ENCODE measurements at regions not wholly inside any gene's neighbourhood (a gene's known extent, or its start where the extent isn't known, plus 50 kb on each side); places are given as distances from the start of the nearest gene placed in this dataset.

GRCh38 chr9:73597771-73598170 is 446.1 kb downstream of the ANXA1 start:
- H3K9me2 ChIP-seq: no peaks in the 10 kb centered on the region
- H3K9ac ChIP-seq: no peak overlapping the region
- no peaks in the 10 kb centered on the region for H3K79me2 ChIP-seq (ENCODE audit: insufficient read depth)
- no peaks in the 10 kb centered on the region for H3F3A ChIP-seq (replicated peaks; ENCODE audit: insufficient read depth)
- no peaks in the 10 kb centered on the region for H4K20me1 ChIP-seq (ENCODE audit: insufficient read depth)
- 33% methylated on average over 4 of the region's 4 CpGs for WGBS (ENCODE audit: low lambda C conversion rate)
- H3K27me3 ChIP-seq (ENCODE audit: insufficient read depth): no peaks in the 10 kb centered on the region; the same call in 1 of the 2 replicates
- DNase-seq: no peak
- no peak overlapping the region for H2AFZ ChIP-seq (ENCODE audit: low read depth)
- no peaks in the 10 kb centered on the region for H3K9me3 ChIP-seq
- no peak overlapping the region for H3K4me2 ChIP-seq
- no peaks in the 10 kb centered on the region for H3K36me3 ChIP-seq (replicated peaks in 1 of 2; ENCODE audit: control insufficient read depth in 1 of 2, insufficient read depth in 2 of 2, low read length in 1 of 2)
- H3K27ac ChIP-seq (ENCODE audit: low read depth in 2 of 2, low read length in 1 of 2): no peak overlapping the region
- H3K4me3 ChIP-seq (ENCODE audit: low read depth in 2 of 2, low read length in 1 of 2): no peak overlapping the region
- no peaks in the 10 kb centered on the region for H3K4me1 ChIP-seq (ENCODE audit: control insufficient read depth in 1 of 2, insufficient read depth in 2 of 2, low read depth in 1 of 2, low read length in 1 of 2)
- TF ChIP-seq MAX (IDR thresholded peaks at IDR 0.05; ENCODE audit: low read depth) (no peak), TCF12 (IDR thresholded peaks at IDR 0.05) (no peak), RCOR1 (IDR thresholded peaks at IDR 0.05; ENCODE audit: low read length) (no peak), CHD2 (IDR thresholded peaks at IDR 0.05; ENCODE audit: low read length, partially characterized antibody) (no peak), SMC3 (IDR thresholded peaks at IDR 0.05; ENCODE audit: low read depth, low read length) (no peak), NRF1 (IDR thresholded peaks at IDR 0.05; ENCODE audit: low read depth, low read length) (no peak), RXRA (IDR thresholded peaks at IDR 0.05; ENCODE audit: borderline replicate concordance, low read depth) (no peak), GATA2 (CRISPR knock-in tag; IDR thresholded peaks at IDR 0.05) (no peak), MEF2A (IDR thresholded peaks at IDR 0.05; ENCODE audit: borderline replicate concordance, low read depth) (no peak), NFIC (IDR thresholded peaks at IDR 0.05; ENCODE audit: borderline replicate concordance) (no peak), TEAD4 (IDR thresholded peaks at IDR 0.05; ENCODE audit: borderline replicate concordance, insufficient read depth) (no peak), YY1 (IDR thresholded peaks at IDR 0.05; ENCODE audit: low read depth) (no peak), EZH2phosphoT487 (IDR thresholded peaks at IDR 0.05; ENCODE audit: borderline replicate concordance, low read depth) (no peak), TAF1 (IDR thresholded peaks at IDR 0.05; ENCODE audit: borderline replicate concordance, low read depth, low read length) (no peak), FOXM1 (IDR thresholded peaks at IDR 0.05; ENCODE audit: low read depth) (no peak), CTCF (IDR thresholded peaks at IDR 0.05) (no peak), FOSL2 (IDR thresholded peaks at IDR 0.05; ENCODE audit: borderline replicate concordance, low read depth) (no peak), PBX3 (IDR thresholded peaks at IDR 0.05) (no peak)
- ChIA-PET POLR2A (no interaction called here), CTCF (no interaction called here)

Data from SK-N-SH (cell line).